ENCODE measurements at regions not wholly inside any gene's neighbourhood (a gene's known extent, or its start where the extent isn't known, plus 50 kb on each side); places are given as distances from the start of the nearest gene placed in this dataset.

DNA sequence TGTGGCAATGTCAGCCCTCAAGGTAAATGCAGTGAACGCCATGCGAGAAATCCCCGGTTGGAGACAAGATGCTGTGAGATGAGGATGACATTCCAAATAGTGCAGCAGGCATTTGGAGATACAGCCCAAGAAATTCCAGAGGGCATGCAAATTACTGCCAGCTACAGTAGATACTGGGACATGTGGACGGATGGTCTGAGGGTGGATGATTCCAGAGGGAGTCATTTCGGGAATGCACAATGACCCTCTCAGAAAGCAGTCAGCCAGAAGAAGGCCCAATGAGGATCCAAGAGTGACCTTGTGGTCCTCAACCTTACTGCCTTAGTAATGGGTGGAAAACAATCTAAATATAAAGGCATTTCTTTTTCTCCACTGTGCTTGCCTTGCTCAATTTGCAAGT is 111.3 kb downstream of the HNRNPLL start:
- TF ChIP-seq, protein P1, sequence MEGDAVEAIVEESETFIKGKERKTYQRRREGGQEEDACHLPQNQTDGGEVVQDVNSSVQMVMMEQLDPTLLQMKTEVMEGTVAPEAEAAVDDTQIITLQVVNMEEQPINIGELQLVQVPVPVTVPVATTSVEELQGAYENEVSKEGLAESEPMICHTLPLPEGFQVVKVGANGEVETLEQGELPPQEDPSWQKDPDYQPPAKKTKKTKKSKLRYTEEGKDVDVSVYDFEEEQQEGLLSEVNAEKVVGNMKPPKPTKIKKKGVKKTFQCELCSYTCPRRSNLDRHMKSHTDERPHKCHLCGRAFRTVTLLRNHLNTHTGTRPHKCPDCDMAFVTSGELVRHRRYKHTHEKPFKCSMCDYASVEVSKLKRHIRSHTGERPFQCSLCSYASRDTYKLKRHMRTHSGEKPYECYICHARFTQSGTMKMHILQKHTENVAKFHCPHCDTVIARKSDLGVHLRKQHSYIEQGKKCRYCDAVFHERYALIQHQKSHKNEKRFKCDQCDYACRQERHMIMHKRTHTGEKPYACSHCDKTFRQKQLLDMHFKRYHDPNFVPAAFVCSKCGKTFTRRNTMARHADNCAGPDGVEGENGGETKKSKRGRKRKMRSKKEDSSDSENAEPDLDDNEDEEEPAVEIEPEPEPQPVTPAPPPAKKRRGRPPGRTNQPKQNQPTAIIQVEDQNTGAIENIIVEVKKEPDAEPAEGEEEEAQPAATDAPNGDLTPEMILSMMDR (IDR thresholded peaks at IDR 0.05), result no peak
- TF ChIP-seq POLR2A (IDR thresholded peaks at IDR 0.05) (no peak), POLR2AphosphoS5 (IDR thresholded peaks at IDR 0.05) (no peak), EP300 (IDR thresholded peaks at IDR 0.05) (no peak)

All from sigmoid colon (tissue), 4 donors.